Bronchial epithelial cell (primary cell): ENCODE measurements at regions not wholly inside any gene's neighbourhood (a gene's known extent, or its start where the extent isn't known, plus 50 kb on each side); places are given as distances from the start of the nearest gene placed in this dataset.

Source experiments
- DNase-seq: peaks from one replicate; pipeline ENCODE4 v3.0.0-alpha.2; 2010; ENCODE audit warnings: low read depth
- FAIRE-seq: peaks from 2 replicates; lab custom pipeline; 2011; peaks lifted over from hg19 to GRCh38; lab: Jason Lieb, UNC
- H3K27me3 ChIP-seq: 2 replicates; pipeline ENCODE4 v1.5.1; 2011; ENCODE audit warnings: low read length; ENCODE audit not compliant: control insufficient read depth, insufficient read depth
- H3K36me3 ChIP-seq: 2 replicates; pipeline ENCODE4 v1.5.1; 2011; ENCODE audit warnings: low read length; ENCODE audit not compliant: control insufficient read depth, insufficient read depth
- H3K4me3 ChIP-seq: 2 replicates; pipeline ENCODE4 v1.5.1; 2011; ENCODE audit warnings: mild to moderate bottlenecking, low read depth, low read length, control low read depth
- CTCF ChIP-seq: IDR thresholded peaks from 2 replicates; pipeline ENCODE4 v1.5.1; 2011; ENCODE audit warnings: mild to moderate bottlenecking, moderate library complexity, low read length, control low read depth, inconsistent platforms; ENCODE audit not compliant: insufficient read depth, severe bottlenecking

GRCh38 chr7:65239707-65240352 lies 133.8 kb upstream of the ZNF92 start:
- FAIRE-seq (no peak), DNase-seq (no peak)
- Histone ChIP-seq H3K36me3 (no peaks in the 10 kb centered on the region), H3K27me3 (no peaks in the 10 kb centered on the region), H3K4me3 (peak overlapping the region; percentile 50)
- no peak for TF ChIP-seq CTCF

GRCh38 chr7:65239324-65239706 lies 134.3 kb upstream of the ZNF92 start:
- DNase-seq, result no peak
- FAIRE-seq, result no peak
- peak overlapping the region; percentile 50 for H3K4me3 ChIP-seq
- no peaks in the 10 kb centered on the region for H3K36me3 ChIP-seq
- H3K27me3 ChIP-seq, result no peaks in the 10 kb centered on the region
- no peak for TF ChIP-seq CTCF

GRCh38 chr7:65238785-65239184 lies 134.9 kb upstream of the ZNF92 start:
- no peak for DNase-seq
- TF ChIP-seq CTCF, result no peak
- Histone ChIP-seq H3K36me3 (no peaks in the 10 kb centered on the region), H3K27me3 (no peaks in the 10 kb centered on the region), H3K4me3 (no peak overlapping the region)
- FAIRE-seq, result no peak

GRCh38 chr7:65235586-65235985 lies 138.1 kb upstream of the ZNF92 start:
- H3K36me3 ChIP-seq, result no peaks in the 10 kb centered on the region
- FAIRE-seq, result no peak
- DNase-seq, result no peak
- TF ChIP-seq CTCF, result no peak
- H3K4me3 ChIP-seq, result no peak overlapping the region
- no peaks in the 10 kb centered on the region for H3K27me3 ChIP-seq

GRCh38 chr7:65233409-65234034 lies 140.1 kb upstream of the ZNF92 start:
- TF ChIP-seq CTCF, result no peak
- Histone ChIP-seq H3K4me3 (no peak overlapping the region), H3K27me3 (no peaks in the 10 kb centered on the region), H3K36me3 (no peaks in the 10 kb centered on the region)
- FAIRE-seq (no peak), DNase-seq (peak; percentile 45)
